ENCODE measurements at regions not wholly inside any gene's neighbourhood (a gene's known extent, or its start where the extent isn't known, plus 50 kb on each side); places are given as distances from the start of the nearest gene placed in this dataset.

DNA sequence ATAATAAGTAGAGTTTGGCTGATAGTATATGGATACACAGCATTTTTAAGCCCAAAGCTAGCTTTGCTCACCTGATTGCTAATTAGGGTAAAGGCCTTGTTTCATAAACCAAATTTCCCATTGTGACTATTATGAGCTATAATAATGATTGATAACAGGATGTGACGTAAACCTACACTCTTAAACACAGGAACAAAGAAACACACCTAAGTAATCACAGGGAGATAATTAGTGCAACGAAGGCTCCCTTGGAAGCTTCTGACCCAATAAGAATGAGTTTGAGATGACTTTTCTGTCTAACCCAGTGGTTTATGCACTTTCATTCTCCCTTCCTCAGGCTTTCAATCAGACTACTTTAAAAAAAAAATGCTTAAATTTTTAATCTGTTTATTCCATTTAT is 683.2 kb downstream of the SATB2 start:
- TF ChIP-seq, protein P1, sequence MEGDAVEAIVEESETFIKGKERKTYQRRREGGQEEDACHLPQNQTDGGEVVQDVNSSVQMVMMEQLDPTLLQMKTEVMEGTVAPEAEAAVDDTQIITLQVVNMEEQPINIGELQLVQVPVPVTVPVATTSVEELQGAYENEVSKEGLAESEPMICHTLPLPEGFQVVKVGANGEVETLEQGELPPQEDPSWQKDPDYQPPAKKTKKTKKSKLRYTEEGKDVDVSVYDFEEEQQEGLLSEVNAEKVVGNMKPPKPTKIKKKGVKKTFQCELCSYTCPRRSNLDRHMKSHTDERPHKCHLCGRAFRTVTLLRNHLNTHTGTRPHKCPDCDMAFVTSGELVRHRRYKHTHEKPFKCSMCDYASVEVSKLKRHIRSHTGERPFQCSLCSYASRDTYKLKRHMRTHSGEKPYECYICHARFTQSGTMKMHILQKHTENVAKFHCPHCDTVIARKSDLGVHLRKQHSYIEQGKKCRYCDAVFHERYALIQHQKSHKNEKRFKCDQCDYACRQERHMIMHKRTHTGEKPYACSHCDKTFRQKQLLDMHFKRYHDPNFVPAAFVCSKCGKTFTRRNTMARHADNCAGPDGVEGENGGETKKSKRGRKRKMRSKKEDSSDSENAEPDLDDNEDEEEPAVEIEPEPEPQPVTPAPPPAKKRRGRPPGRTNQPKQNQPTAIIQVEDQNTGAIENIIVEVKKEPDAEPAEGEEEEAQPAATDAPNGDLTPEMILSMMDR (IDR thresholded peaks at IDR 0.05; ENCODE audit: low read depth, low read length) = no peak
- no peak for TF ChIP-seq EZH2phosphoT487 (IDR thresholded peaks at IDR 0.05; ENCODE audit: low read depth)

All from OCI-LY3 (cell line).